ENCODE measurements at regions not wholly inside any gene's neighbourhood (a gene's known extent, or its start where the extent isn't known, plus 50 kb on each side); places are given as distances from the start of the nearest gene placed in this dataset.

GRCh38 chr17:74009056-74009625 lies 194.3 kb upstream of the RPL38 start (continued):
- TF ChIP-seq POLR2AphosphoS5 (IDR thresholded peaks at IDR 0.05; ENCODE audit: low read depth, low read length) = no peak

- Histone ChIP-seq H4K20me1 (ENCODE audit: insufficient read depth) (no peaks in the 10 kb centered on the region), H3K9me3 (ENCODE audit: control insufficient read depth in 1 of 2, insufficient read depth in 1 of 2, low read depth in 1 of 2, low read length in 2 of 2) (no peaks in the 10 kb centered on the region), H3K4me1 (ENCODE audit: control insufficient read depth in 1 of 2, insufficient read depth in 2 of 2, low read length in 2 of 2) (no peaks in the 10 kb centered on the region), H3K9me2 (ENCODE audit: insufficient read depth) (no peaks in the 10 kb centered on the region), H2AFZ (ENCODE audit: low read depth, low read length, poor library complexity, severe bottlenecking) (no peak overlapping the region), H3K79me2 (ENCODE audit: insufficient read depth, low read length) (no peaks in the 10 kb centered on the region), H3K4me2 (ENCODE audit: low read length) (no peak overlapping the region), H3K36me3 (ENCODE audit: control insufficient read depth in 1 of 2, insufficient read depth in 2 of 2, low read length in 2 of 2) (no peaks in the 10 kb centered on the region), H3K27ac (ENCODE audit: low read depth, low read length) (no peak overlapping the region), H3K4me3 (replicated peaks in 1 of 2; ENCODE audit: low read depth in 1 of 2, low read length in 2 of 2) (no peak overlapping the region), H3K27me3 (ENCODE audit: insufficient read depth, low read length) (peaks cover 75% of the 10 kb centered on the region), H3K9ac (ENCODE audit: low read length) (no peak overlapping the region)
- ChIA-PET RAD21 (ENCODE audit: low non-redundant PET in 1 of 2, low total read pairs in 2 of 2, uncharacterized antibody in 2 of 2, unreplicated experiment in 2 of 2) (no interaction called here), POLR2A (no interaction called here), CTCF (interaction anchor here (2.0 kb wide), 1 partner anchor 12 kb away, joined by 6 read pairs; no protein-coding TSS in a partner anchor)
- intact Hi-C loops (cut with micrococcal nuclease) = no loop called here
- ATAC-seq (no peak), DNase-seq (ENCODE audit: low read depth, low spot score) (no peak)
- BruUV-seq (replicated peaks) = no TSS peak
- TF ChIP-seq EZH2phosphoT487 (IDR thresholded peaks at IDR 0.05; ENCODE audit: borderline replicate concordance) = no peak
- no peak for TF ChIP-seq FOSL1 (IDR thresholded peaks at IDR 0.05; ENCODE audit: low read depth)
- TF ChIP-seq REST (IDR thresholded peaks at IDR 0.05; ENCODE audit: low read depth) = no peak
- TF ChIP-seq TCF7L2 (IDR thresholded peaks at IDR 0.05; ENCODE audit: borderline replicate concordance, extremely low read depth, insufficient read depth, insufficient read length) = no peak
- TF ChIP-seq ZBTB33 (IDR thresholded peaks at IDR 0.05; ENCODE audit: extremely low read depth, insufficient replicate concordance, low read length) = no peak
- TF ChIP-seq ATF3 (IDR thresholded peaks at IDR 0.05) = no peak
- TF ChIP-seq SP1 (IDR thresholded peaks at IDR 0.05; ENCODE audit: low read depth) = no peak
- no peak for TF ChIP-seq POLR2AphosphoS5 (IDR thresholded peaks at IDR 0.05; ENCODE audit: low read depth, low read length)
- TF ChIP-seq ZFX (IDR thresholded peaks at IDR 0.05) = no peak
- TF ChIP-seq ZNF274 (IDR thresholded peaks at IDR 0.05; ENCODE audit: low read depth, low read length) = no peak
- no peak for TF ChIP-seq SIN3A (IDR thresholded peaks at IDR 0.05; ENCODE audit: low read depth)
These were observed 192.6 kb upstream of the RPL38 start for GRCh38 chr17:74010903-74011302.

Measured in HCT116 (cell line).